ENCODE measurements at regions not wholly inside any gene's neighbourhood (a gene's known extent, or its start where the extent isn't known, plus 50 kb on each side); places are given as distances from the start of the nearest gene placed in this dataset.

DNA sequence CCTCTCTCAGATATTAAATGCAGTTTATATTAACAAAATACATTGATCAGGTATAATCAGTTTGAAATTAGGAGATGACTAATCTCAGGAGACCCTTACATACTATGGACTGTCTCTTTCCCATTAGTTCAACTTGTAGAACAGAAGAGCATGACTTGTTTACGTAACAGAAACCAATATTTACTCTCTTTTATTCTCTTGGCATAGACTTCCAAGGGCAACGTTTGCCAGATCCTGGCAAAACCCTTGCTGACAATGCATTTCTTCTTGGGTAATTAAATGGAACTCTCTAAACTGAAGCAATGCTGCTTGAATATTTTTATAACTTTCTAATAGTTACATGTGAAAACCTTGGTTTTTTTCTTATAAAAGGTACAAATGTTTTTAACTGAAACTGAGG lies 68.3 kb upstream of the MYO16 start:
- BruUV-seq (replicated peaks), result no TSS peak
- Histone ChIP-seq H3K27me3 (replicated peaks; ENCODE audit: insufficient read depth, low read depth, low read length, poor library complexity) (no peaks in the 10 kb centered on the region), H3K27ac (ENCODE audit: low read depth, low read length, poor library complexity, severe bottlenecking) (no peak overlapping the region), H3K36me3 (ENCODE audit: insufficient read depth, low read length, poor library complexity, severe bottlenecking) (no peaks in the 10 kb centered on the region), H3K9me3 (ENCODE audit: low read depth, low read length, poor library complexity, severe bottlenecking) (no peaks in the 10 kb centered on the region), H3K4me3 (ENCODE audit: low read depth, low read length, poor library complexity, severe bottlenecking) (no peak overlapping the region), H3K4me1 (ENCODE audit: insufficient read depth, low read length, poor library complexity, severe bottlenecking) (no peaks in the 10 kb centered on the region)
- no peak for DNase-seq (ENCODE audit: low spot score)
- CTCF ChIA-PET, result no interaction called here
- TF ChIP-seq, protein P1, sequence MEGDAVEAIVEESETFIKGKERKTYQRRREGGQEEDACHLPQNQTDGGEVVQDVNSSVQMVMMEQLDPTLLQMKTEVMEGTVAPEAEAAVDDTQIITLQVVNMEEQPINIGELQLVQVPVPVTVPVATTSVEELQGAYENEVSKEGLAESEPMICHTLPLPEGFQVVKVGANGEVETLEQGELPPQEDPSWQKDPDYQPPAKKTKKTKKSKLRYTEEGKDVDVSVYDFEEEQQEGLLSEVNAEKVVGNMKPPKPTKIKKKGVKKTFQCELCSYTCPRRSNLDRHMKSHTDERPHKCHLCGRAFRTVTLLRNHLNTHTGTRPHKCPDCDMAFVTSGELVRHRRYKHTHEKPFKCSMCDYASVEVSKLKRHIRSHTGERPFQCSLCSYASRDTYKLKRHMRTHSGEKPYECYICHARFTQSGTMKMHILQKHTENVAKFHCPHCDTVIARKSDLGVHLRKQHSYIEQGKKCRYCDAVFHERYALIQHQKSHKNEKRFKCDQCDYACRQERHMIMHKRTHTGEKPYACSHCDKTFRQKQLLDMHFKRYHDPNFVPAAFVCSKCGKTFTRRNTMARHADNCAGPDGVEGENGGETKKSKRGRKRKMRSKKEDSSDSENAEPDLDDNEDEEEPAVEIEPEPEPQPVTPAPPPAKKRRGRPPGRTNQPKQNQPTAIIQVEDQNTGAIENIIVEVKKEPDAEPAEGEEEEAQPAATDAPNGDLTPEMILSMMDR (conservative IDR thresholded peaks at IDR 0.05; ENCODE audit: low read depth, low read length), result no peak
- no peak for TF ChIP-seq EZH2 (IDR thresholded peaks at IDR 0.05; ENCODE audit: borderline replicate concordance, low read depth, low read length, poor library complexity, severe bottlenecking)
- intact Hi-C loops (cut with micrococcal nuclease; ENCODE audit: unreplicated experiment), result no loop called here
- POLR2A ChIA-PET (ENCODE audit: low non-redundant PET), result no interaction called here

DNA sequence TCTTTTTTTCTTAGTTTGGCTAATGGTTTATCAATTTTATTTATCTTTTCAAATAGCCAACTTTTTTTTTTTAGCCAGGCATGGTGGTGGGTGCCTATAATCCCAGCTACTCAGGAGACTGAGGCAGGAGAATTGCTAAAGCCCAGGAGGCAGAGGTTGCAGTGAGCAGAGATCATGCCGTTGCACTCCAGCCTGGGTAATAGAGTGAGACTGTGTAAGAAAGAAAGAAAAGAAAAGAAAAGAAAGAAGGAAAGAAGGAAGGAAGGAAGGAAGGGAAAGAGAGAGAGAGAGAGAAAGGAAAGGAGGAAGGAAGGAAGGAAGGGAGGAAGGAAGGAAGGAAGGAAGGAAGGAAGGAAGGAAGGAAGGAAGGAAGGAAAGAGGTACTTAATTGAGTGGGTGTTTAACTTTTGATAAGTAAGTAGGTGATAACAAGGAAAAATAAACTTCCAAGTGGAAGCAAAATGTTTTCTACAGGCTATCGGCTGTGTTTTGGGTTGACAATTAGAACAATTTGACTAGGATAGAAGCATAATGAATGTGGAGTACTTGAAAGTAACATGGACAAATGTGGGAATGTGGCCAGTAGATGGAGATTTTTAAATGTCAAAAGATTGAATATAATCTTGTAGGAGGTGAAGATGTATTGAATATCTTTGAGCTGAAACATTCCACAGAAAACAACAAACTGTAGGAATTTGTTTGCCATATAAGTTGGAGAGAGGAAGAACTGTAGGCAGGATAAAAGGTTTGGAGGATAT lies 62.8 kb upstream of the MYO16 start:
- ChIA-PET POLR2A (ENCODE audit: low non-redundant PET) (no interaction called here), CTCF (no interaction called here)
- Histone ChIP-seq H3K27ac (ENCODE audit: low read depth, low read length, poor library complexity, severe bottlenecking) (peak overlapping the region; percentile 58), H3K27me3 (replicated peaks; ENCODE audit: insufficient read depth, low read depth, low read length, poor library complexity) (no peaks in the 10 kb centered on the region), H3K4me3 (ENCODE audit: low read depth, low read length, poor library complexity, severe bottlenecking) (no peak overlapping the region), H3K36me3 (ENCODE audit: insufficient read depth, low read length, poor library complexity, severe bottlenecking) (no peaks in the 10 kb centered on the region), H3K9me3 (ENCODE audit: low read depth, low read length, poor library complexity, severe bottlenecking) (no peaks in the 10 kb centered on the region), H3K4me1 (ENCODE audit: insufficient read depth, low read length, poor library complexity, severe bottlenecking) (peaks cover 7% of the 10 kb centered on the region)
- TF ChIP-seq, protein P1 (conservative IDR thresholded peaks at IDR 0.05; ENCODE audit: low read depth, low read length), result no peak
- no peak for TF ChIP-seq EZH2 (IDR thresholded peaks at IDR 0.05; ENCODE audit: borderline replicate concordance, low read depth, low read length, poor library complexity, severe bottlenecking)
- peak; percentile 61 for DNase-seq (ENCODE audit: low spot score)
- no TSS peak for BruUV-seq (replicated peaks)
- intact Hi-C loops (cut with micrococcal nuclease; ENCODE audit: unreplicated experiment), result loop anchor here (1.0 to 5.0 kb wide), 3 partner anchors 300 to 861 kb away; no protein-coding TSS in a partner anchor

DNA sequence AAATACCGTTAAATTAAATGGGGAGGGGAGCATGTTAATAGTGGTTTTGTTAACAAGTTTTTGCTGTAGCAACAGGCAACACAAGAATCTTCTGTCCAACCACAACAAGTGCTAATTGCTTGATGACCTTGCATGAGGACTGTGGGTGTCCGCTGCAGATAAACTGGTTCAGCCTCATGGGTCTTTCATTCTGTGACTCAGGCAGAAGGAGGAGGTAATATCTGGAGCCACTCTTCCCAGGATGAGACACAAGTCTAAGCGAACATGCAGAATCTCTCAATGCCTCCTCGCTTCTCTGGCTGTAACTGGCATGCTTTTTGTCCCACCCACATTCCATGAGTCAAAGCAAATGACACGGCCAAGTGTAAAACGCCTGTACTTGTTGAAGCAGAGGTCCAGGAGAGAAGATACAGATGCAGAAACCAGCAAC lies 56.6 kb upstream of the MYO16 start:
- CTCF ChIA-PET, result no interaction called here
- POLR2A ChIA-PET (ENCODE audit: low non-redundant PET), result no interaction called here
- no TSS peak for BruUV-seq (replicated peaks)

More for the DNA sequence above, 56.6 kb upstream of the MYO16 start:
- Histone ChIP-seq H3K27me3 (replicated peaks; ENCODE audit: insufficient read depth, low read depth, low read length, poor library complexity) (no peaks in the 10 kb centered on the region), H3K27ac (ENCODE audit: low read depth, low read length, poor library complexity, severe bottlenecking) (no peak overlapping the region), H3K36me3 (ENCODE audit: insufficient read depth, low read length, poor library complexity, severe bottlenecking) (no peaks in the 10 kb centered on the region), H3K4me3 (ENCODE audit: low read depth, low read length, poor library complexity, severe bottlenecking) (no peak overlapping the region), H3K4me1 (ENCODE audit: insufficient read depth, low read length, poor library complexity, severe bottlenecking) (no peaks in the 10 kb centered on the region), H3K9me3 (ENCODE audit: low read depth, low read length, poor library complexity, severe bottlenecking) (no peaks in the 10 kb centered on the region)
- TF ChIP-seq, protein P1 (conservative IDR thresholded peaks at IDR 0.05; ENCODE audit: low read depth, low read length), result no peak
- TF ChIP-seq EZH2 (IDR thresholded peaks at IDR 0.05; ENCODE audit: borderline replicate concordance, low read depth, low read length, poor library complexity, severe bottlenecking), result no peak
- intact Hi-C loops (cut with micrococcal nuclease; ENCODE audit: unreplicated experiment), result no loop called here
- no peak for DNase-seq (ENCODE audit: low spot score)

All from A673 (cell line).